Fibroblast of lung (primary cell): ENCODE measurements at regions not wholly inside any gene's neighbourhood (a gene's known extent, or its start where the extent isn't known, plus 50 kb on each side); places are given as distances from the start of the nearest gene placed in this dataset.
"Not testable (repeated sequence)": the region's sequence is repeated elsewhere in the genome, so short reads cannot be mapped to it uniquely, and the experiment has no call there.

Experiments
- DNase-seq, 2 donors: peaks; one replicate each; pipeline versions ENCODE4 v3.0.0 to v3.0.0-alpha.2; 2010; ENCODE audit warnings: low read depth in 2 of 2
- H2AFZ ChIP-seq: 2 replicates; pipeline ENCODE4 v1.5.1; 2012; ENCODE audit warnings: low read length, control low read depth, inconsistent platforms
- H3K27ac ChIP-seq: 2 replicates; pipeline ENCODE4 v1.5.1; 2011; ENCODE audit warnings: low read length, control low read depth; ENCODE audit not compliant: insufficient read depth
- H3K27me3 ChIP-seq: 2 replicates; pipeline ENCODE4 v1.5.1; 2011; ENCODE audit warnings: mild to moderate bottlenecking, low read length; ENCODE audit not compliant: control insufficient read depth, insufficient read depth
- H3K36me3 ChIP-seq: 2 replicates; pipeline ENCODE4 v1.5.1; 2011; ENCODE audit warnings: low read length; ENCODE audit not compliant: control insufficient read depth, insufficient read depth
- H3K4me1 ChIP-seq: 2 replicates; pipeline ENCODE4 v1.5.1; 2011; ENCODE audit warnings: low read length; ENCODE audit not compliant: control insufficient read depth, insufficient read depth; ENCODE audit errors: extremely low read depth
- H3K4me2 ChIP-seq: 2 replicates; pipeline ENCODE4 v1.5.1; 2011; ENCODE audit warnings: low read length, control low read depth; ENCODE audit not compliant: insufficient read depth; ENCODE audit errors: extremely low read depth
- H3K4me3 ChIP-seq, 4 experiments: fragments of 200-600 bp in 1 of 4; sonication (generic) in 1 of 4; replicated peaks in 1 of 4; 2 replicates each; pipeline ENCODE4 v1.5.1; 2011 to 2016; ENCODE audit warnings: low read length in 4 of 4, low read depth in 3 of 4, mild to moderate bottlenecking in 3 of 4, control low read depth in 2 of 4, inconsistent platforms in 1 of 4, mixed read lengths in 1 of 4; ENCODE audit not compliant: insufficient read depth in 1 of 4; ENCODE audit errors: control extremely low read depth in 1 of 4
- H3K79me2 ChIP-seq: 2 replicates; pipeline ENCODE4 v1.5.1; 2012; ENCODE audit warnings: mild to moderate bottlenecking, low read length, inconsistent platforms; ENCODE audit not compliant: control insufficient read depth, insufficient read depth
- H3K9ac ChIP-seq: 2 replicates; pipeline ENCODE4 v1.5.1; 2011; ENCODE audit warnings: mild to moderate bottlenecking, low read length, control low read depth; ENCODE audit not compliant: insufficient read depth
- H3K9me3 ChIP-seq: 2 replicates; pipeline ENCODE4 v1.5.1; 2012; ENCODE audit warnings: low read depth, low read length; ENCODE audit not compliant: control insufficient read depth, insufficient read depth
- H4K20me1 ChIP-seq: 2 replicates; pipeline ENCODE4 v1.5.1; 2011; ENCODE audit warnings: low read length; ENCODE audit not compliant: control insufficient read depth, insufficient read depth; ENCODE audit errors: extremely low read depth
- EZH2 ChIP-seq: IDR thresholded peaks from 2 replicates; pipeline ENCODE4 v1.5.1; 2012; ENCODE audit warnings: low read length, control low read depth, mild to moderate bottlenecking; ENCODE audit errors: missing control alignments
- TF ChIP-seq, protein P1 (sequence below), 2 donors: IDR thresholded peaks in 1 of 2; conservative IDR thresholded peaks in 1 of 2; 1 replicate in 1 of 2; 2 replicates in 1 of 2; pipeline ENCODE4 v1.5.1; 2011 to 2012; ENCODE audit warnings: low read length in 2 of 2, control low read depth in 1 of 2, inconsistent platforms in 1 of 2, low read depth in 1 of 2, mild to moderate bottlenecking in 1 of 2

GRCh38 chr16:17914168-17914567 lies 422.4 kb downstream of the NPIPA8 start:
- Histone ChIP-seq H2AFZ (no peak overlapping the region), H3K27ac (no peak overlapping the region), H3K27me3 (no peaks in the 10 kb centered on the region), H4K20me1 (no peaks in the 10 kb centered on the region), H3K9me3 (no peaks in the 10 kb centered on the region), H3K36me3 (no peaks in the 10 kb centered on the region), H3K79me2 (no peaks in the 10 kb centered on the region), H3K4me2 (no peak overlapping the region), H3K4me1 (no peaks in the 10 kb centered on the region), H3K9ac (no peak overlapping the region), H3K4me3 (no peak overlapping the region)
- DNase-seq: no peak
- TF ChIP-seq, protein P1, sequence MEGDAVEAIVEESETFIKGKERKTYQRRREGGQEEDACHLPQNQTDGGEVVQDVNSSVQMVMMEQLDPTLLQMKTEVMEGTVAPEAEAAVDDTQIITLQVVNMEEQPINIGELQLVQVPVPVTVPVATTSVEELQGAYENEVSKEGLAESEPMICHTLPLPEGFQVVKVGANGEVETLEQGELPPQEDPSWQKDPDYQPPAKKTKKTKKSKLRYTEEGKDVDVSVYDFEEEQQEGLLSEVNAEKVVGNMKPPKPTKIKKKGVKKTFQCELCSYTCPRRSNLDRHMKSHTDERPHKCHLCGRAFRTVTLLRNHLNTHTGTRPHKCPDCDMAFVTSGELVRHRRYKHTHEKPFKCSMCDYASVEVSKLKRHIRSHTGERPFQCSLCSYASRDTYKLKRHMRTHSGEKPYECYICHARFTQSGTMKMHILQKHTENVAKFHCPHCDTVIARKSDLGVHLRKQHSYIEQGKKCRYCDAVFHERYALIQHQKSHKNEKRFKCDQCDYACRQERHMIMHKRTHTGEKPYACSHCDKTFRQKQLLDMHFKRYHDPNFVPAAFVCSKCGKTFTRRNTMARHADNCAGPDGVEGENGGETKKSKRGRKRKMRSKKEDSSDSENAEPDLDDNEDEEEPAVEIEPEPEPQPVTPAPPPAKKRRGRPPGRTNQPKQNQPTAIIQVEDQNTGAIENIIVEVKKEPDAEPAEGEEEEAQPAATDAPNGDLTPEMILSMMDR (conservative IDR thresholded peaks at IDR 0.05 in 1 of 2, IDR thresholded peaks at IDR 0.05 in 1 of 2; ENCODE audit: low read depth in 1 of 2, low read length in 2 of 2): no peak
- TF ChIP-seq EZH2: no peak

- H3K9ac ChIP-seq, H2AFZ ChIP-seq, H3K27me3 ChIP-seq, DNase-seq, H3K27ac ChIP-seq, H3K79me2 ChIP-seq, H3K4me2 ChIP-seq, H3K4me3 ChIP-seq, H3K4me1 ChIP-seq, H4K20me1 ChIP-seq, H3K9me3 ChIP-seq, H3K36me3 ChIP-seq: not testable (repeated sequence)
These were observed 425.0 kb downstream of the NPIPA8 start for GRCh38 chr16:17911578-17911977.

GRCh38 chr16:17906626-17907025 lies 429.9 kb downstream of the NPIPA8 start:
- H3K4me1 ChIP-seq, H3K4me3 ChIP-seq, H2AFZ ChIP-seq, H4K20me1 ChIP-seq, H3K27ac ChIP-seq, H3K79me2 ChIP-seq, H3K9ac ChIP-seq, H3K9me3 ChIP-seq, H3K36me3 ChIP-seq, DNase-seq, H3K27me3 ChIP-seq, H3K4me2 ChIP-seq: not testable (repeated sequence)

- Histone ChIP-seq H3K4me2 (no peak overlapping the region), H4K20me1 (no peaks in the 10 kb centered on the region), H3K79me2 (no peaks in the 10 kb centered on the region), H3K4me3 (no peak overlapping the region), H3K27me3 (no peaks in the 10 kb centered on the region), H3K4me1 (no peaks in the 10 kb centered on the region), H3K9ac (no peak overlapping the region), H3K9me3 (no peaks in the 10 kb centered on the region), H3K36me3 (no peaks in the 10 kb centered on the region), H2AFZ (no peak overlapping the region), H3K27ac (no peak overlapping the region)
- no peak for TF ChIP-seq EZH2
- TF ChIP-seq, protein P1 (conservative IDR thresholded peaks at IDR 0.05 in 1 of 2, IDR thresholded peaks at IDR 0.05 in 1 of 2; ENCODE audit: low read depth in 1 of 2, low read length in 2 of 2): no peak
- no peak for DNase-seq
These were observed 430.5 kb upstream of the XYLT1 start for GRCh38 chr16:17901309-17901708.
